HK-2 (cell line): ENCODE measurements at regions not wholly inside any gene's neighbourhood (a gene's known extent, or its start where the extent isn't known, plus 50 kb on each side); places are given as distances from the start of the nearest gene placed in this dataset.
A peak's percentile ranks its signal among the peaks of the same experiment; 100 is the strongest.

Source experiments
- DNase-seq: peaks from one replicate; pipeline ENCODE4 v3.0.0-alpha.2; 2018; ENCODE audit not compliant: unreplicated experiment

DNA sequence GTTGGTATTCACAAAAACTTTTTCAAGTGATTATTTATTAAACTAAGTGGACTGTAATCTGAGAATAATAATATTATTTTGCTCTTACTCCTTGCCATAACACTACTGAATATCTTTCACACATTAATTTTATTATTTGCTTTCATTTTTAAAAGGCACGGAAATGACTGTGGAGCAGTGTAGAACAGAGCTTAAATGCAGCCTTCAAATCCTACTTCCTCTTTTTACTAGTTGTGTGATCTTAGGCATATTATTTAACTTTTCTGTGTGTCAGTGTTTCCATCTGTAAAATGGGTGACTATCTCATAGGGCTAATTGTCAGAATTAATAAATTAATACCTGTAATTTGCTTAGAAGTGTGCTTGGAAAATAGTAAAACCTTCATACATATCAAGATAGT lies 55.5 kb upstream of the SLC8A1 start:
- no peak for DNase-seq

DNA sequence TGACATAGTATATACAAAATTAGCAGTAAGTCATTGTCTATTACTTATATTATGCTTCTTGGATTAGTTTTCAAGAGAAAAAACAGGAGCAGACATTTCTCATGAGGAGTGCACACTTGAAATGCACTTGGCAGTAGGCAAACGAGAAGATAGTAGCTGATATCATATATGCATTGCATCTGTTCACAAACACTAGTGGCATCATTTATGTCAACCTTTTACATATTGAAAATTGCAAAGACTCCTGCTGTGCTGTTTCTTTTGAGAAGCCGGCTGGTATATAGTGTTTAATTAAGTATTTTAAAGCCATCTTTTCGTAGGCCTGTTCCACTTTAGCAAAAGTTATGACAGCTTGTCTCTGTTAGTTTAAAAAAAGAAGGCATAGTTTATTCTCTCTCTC lies 58.4 kb upstream of the SLC8A1 start:
- DNase-seq = no peak

DNA sequence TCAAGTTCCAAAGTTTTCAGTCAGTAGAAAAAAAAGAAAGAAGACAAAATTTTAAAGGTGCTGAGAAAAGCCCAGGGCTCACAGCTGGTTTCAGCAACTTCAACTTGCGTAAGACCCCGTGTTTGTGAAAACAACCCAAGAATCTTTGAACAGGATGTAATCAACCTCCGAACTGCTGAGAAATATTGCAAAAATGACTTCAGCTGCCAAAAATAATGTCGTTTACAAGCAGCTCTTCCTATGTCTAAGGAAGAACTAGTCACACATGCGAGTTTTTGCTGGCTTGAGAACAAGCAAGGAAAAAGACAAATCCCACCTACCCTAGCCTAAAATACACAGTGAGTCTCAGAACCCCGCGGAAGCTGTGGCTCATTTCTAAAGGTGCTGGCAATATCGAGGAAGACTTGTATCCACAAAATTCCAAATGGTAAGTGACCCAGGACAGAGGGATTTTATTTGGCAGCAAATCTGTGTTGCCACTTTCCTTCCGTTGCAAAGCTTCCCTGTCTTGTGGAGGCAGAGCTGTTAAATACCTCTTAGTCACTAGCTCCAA lies 59.8 kb upstream of the SLC8A1 start:
- DNase-seq = no peak

DNA sequence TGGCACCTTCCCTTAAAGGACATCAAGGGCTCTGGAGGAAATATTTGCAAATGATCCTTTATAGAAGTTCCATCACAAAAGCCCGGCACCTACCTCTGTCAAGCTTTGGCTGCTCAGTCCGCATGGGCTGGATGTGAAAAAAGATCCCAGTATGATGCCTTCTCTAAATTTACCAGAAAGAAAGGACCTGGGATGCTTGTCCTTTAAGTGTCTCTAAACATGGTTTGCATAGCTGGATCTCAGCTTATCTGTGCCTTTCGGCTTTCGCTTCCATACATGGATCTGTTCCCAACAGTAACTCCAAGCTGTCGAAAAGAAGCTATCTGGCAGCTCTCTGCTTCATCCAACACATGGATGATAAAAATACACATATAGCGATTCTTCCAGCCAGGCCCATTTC lies 60.4 kb upstream of the SLC8A1 start:
- DNase-seq = no peak

DNA sequence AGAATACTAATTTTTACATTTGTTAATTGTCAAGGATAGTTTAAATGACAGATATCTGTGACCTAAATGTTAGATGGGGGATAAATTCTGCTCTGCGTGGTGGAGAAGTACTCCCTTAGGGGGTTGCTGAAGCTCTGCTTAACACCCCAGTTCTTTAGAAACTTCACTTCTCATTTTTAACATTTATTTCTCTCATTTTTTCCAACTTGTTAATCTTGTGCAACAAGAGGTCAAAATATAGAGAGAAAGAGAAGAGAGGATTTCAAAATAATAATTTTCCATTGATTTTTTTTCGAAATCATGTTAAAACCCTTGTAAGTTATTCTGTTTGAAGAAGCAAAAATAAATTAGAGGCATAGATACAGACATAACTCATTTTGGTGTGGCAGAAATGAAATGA lies 61.3 kb upstream of the SLC8A1 start:
- no peak for DNase-seq

DNA sequence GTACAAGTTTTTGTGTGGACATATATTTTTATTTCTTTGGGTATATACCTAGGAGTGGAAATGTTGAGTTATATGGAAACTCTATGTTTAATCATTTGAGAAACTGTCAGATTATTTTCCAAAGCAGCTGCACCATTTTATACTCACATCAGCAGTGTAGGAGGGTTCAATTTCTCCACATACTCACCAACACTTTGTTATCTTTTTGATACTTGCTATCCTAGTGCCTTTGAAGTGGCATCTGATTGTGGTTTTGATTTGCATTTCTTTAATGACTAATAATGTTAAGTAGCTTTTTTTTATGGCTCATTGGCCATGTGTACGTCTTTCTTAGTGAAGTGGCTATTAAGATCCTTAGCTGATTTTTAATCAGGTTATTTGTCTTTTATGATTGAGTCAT lies 64.7 kb upstream of the SLC8A1 start:
- no peak for DNase-seq

DNA sequence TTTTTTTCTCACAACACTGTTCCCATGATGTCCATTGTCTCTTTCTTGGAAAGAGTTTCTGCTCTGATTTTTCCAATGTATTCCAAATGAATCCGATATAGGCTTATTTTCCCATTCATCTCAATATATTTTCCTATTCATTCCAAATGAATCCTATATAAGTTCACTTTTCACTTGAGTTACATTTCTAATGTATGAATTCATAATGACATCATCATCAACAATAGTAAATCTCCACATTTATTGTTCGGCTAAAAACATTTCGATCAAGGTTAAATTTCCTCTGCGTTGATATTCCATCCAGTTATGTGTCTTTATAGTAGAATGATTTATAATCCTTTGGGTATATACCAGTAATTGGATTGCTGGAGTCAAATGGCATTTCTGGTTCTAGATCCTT lies 76.7 kb upstream of the SLC8A1 start:
- no peak for DNase-seq

DNA sequence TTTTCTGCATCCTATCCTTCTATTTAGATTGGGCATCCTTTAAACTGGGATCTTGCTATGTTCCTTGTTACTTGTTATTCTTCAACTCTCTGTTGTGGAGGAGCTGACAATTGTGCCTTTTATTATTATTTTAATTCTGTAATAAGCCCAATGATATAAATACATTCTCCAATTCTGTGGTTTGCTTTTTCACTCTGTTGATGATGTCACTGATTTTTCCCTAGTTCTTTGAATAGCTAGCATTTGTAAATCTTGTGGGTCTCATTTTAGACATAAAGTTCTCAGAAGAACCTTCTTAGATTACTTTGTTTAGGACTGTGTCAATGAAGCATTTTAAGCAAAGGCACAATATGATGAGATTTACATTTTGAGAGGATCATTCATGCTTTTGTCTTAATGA lies 79.5 kb upstream of the SLC8A1 start:
- no peak for DNase-seq

DNA sequence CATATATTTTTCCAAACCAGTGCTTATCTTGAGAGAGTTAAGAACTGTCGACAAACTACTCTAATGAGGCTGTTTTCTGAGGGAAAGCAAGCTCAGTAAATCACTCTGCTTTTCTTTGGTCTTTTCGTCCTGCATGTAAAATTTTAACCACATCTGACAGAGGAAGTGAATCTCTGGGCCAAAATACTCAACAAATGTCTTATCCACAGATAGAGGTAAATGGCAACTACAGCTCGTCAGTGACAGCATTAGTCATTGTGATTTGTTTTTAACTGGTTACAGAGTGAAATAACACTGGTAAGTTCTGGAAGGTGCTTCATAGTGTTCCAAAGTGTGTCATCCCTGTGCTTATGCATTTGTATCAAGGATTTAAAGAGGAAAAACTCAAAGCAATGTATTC lies 82.6 kb upstream of the SLC8A1 start:
- DNase-seq = no peak

DNA sequence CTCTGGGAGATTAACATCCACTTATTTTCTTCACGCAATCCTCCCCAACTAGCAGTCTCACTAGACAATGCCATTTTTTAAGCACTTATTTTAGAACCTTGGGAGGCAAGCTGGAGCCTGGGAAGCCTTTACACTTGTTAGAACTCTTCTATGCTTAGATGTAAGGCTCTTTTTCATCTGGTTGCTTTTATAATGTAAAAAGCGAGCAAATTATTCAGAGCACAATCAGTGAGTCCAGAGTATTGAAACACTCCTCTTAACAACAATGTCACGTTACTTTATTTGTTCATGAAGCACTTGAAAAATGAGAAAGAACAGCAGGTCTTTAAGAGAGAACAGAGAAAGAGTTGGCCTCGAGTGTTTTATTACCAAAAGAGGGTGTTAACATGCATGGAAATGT lies 84.1 kb upstream of the SLC8A1 start:
- DNase-seq = no peak

DNA sequence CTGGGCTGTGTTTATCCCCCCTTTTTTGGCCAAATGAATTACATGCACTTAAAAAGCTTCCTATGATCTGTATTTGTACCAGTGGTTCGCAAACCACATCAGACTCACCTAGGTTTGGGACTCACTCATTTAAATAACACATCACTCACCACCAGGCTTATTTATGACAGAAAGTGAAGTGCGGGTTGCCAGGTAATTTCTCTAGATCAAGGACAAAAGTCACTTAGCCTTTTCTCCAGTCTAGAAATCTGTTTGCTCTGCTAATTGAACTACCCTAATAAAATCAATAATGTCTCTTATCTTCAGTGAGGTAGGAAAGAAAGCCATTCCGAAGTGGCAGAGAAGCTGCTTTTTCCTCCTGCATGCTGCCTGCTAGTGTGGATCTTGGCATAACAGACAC lies 88.1 kb upstream of the SLC8A1 start:
- DNase-seq = no peak

DNA sequence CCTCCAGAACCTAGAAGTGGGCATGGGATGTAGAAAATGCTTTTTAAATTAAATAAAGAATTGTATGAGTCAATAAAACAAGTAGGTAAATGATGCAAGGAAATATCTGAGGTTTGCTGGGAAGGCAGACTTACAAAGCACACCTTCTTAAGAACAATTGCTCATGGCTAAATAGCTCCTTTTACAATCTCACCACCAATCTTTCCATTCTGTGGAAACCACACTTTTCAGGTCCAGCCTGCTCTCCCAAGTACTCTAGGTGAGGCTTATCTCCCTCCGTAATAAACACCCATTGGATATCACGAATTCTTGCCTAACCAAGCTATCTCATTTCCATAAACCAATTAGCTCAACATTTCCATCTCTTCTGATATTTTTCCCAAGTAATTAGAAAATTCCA lies 91.5 kb upstream of the SLC8A1 start:
- DNase-seq = no peak

DNA sequence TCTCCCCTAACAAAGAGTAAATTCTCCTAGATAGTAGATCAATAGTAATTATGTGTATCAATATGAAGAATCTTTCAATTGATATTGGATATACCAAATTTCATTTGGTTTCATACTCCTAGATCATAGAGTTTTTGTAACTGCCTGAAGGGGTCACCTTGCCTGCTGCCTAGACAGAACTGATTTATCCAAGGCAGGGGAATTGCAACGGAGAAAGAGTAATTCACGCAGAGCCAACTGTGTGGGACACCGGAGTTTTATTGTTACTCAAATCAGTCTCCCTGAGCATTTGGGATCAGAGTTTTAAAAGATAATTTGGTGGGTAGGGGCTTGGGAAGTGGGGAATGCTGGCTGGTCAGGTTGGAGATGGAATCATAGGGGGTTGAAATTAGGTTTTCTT lies 92.2 kb upstream of the SLC8A1 start:
- DNase-seq = no peak

DNA sequence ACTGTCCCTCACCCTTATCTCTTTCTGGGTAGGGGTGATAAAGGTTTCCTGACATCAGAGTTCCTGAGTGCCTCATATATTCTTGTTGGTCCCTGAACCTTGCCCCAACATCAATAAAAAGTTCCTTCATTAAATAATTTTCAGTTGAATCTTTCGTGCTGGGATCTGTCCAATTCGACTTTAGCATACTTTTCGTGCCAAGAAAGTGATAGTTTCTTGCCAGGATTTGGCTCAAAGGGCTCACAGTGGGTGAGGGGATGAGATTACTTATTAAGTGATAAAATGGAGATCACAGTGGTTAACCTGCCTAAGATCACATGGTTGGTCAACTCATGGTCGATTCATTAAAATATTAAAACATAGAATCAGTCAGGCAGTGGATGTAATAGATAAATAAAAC lies 93.8 kb upstream of the SLC8A1 start:
- no peak for DNase-seq

DNA sequence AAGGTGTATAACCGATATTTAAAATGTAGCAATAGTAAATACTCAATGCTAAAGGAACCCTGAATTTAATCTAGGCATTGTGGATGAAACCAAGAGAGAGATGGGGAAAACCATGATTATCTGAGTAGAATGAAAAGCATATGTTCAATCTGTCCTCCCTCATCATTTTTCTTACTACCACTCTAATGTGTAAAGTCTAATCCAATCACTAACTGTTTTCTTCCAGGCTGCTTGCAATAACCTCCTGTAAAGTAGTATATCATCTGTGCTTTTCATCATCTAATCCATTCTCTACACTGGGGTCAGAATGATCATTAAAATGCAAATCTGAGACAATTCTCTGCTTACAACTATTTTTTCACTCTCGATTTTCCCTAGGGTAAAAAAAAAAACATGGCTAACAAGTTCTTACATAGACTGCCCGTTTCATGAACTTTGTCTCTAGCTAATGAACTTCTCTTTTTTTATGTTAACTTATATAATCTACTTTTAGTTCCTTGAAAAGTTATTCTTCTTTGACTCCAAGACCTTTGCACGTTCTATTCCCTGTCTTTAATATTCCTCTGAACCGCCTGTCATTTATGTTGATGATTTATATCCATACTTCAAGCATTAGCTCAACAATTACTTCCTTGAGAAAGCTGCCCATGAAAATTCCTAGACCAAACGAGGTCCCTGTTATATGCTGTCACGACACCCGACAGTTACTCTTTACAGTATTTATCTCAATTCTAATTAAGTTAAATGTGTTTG lies 94.7 kb upstream of the SLC8A1 start:
- DNase-seq = no peak

DNA sequence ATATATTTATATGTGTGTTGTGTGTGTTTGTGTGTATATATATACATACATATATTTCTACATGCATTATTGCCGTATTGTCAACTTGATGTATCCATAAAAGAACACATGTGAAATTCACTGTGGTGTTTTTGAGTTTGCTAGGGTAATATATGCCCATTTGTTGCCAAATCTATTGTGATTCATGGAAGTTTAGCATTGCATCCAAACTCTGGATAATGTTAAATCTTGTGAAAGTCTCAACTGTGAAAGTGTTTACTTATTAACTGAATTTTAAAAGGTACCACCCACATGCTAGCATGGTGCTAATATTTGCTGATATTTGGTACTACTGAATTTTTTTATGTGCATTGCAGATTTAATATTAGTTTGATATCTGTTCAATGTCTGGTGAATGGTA lies 96.6 kb upstream of the SLC8A1 start:
- no peak for DNase-seq

DNA sequence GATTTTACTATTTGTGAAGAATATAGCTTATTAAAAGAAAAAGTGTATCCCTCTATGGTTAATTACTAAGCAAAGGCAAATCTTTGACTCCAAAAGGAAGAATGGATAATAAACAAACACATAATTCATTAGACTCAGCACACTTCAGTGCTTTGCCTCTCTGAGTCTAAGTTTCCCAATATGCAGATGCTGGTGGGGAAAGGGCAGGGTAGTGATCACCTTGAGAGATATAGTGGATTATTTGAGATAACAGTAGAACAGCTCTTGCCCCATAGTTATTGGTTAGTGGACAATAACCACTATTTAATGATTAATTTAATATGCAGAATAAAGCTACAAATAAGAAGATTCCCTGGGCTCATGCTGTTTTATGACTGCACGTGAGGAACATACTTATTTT lies 98.2 kb upstream of the SLC8A1 start:
- no peak for DNase-seq

DNA sequence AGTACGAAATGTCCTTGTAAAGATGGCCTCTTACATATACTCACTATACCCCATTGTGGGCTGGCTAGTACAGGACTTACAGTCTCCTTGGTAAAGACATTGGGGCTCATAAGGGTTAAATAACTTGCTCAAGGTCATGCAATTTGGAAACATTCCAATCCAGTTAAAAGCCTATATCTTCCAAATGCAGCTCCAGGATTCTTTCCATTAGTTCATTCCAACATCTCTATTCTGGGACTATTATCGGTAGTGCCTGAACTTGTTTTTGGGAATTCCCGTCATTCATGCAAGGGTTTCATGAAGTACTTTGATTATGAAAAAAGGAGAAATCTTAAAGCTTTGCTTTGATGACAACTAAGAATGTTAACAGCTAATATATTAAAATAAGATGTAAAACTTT lies 99.2 kb upstream of the SLC8A1 start:
- DNase-seq = no peak

DNA sequence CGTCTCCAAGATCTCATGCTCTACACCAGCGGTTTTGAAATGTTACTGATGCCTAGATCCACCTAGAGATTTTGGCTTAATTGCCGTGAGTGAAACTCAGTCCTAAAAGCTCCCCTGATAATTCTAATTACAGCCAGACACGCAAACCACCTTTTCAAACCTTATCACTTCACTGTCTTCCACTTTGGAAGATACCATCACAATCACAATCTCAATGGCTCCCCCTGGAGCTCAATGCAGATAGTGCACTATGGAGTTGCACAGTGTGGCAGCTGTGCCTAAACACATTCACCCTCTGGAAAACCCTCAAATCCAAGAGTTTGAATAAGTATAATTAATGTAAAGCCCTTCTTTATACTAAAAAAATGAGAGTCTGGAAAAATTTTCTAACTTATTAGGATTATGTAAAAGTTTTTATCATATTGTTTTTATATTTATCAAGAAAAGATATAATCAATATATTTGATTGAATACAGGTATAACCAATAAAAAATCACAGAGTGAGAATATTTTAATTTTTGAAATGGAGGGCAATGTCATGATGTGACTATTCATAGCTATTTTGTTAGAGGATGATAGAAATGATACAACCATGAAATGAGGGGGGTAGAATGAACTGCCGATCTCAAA lies 102.9 kb upstream of the SLC8A1 start:
- peak; percentile 56 for DNase-seq

DNA sequence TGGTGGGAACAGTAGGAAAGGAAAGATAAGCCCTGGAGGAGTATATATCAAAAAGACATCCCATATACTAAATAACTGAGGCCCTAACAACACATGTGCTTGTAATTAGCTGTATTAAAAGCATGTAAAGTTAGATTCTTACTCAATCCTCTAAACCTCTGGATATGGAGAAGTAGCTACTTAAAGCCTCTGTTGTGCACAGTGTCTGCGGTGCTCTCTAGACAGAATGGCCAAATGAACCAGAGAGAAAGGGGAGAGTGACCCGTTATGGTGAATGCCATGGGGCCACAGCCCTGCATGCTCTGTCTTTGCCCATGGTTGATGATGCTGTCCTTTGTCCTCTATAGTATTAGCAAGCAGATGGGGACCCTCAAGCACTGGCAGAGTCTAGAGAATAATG lies 104.4 kb upstream of the SLC8A1 start:
- DNase-seq = no peak

DNA sequence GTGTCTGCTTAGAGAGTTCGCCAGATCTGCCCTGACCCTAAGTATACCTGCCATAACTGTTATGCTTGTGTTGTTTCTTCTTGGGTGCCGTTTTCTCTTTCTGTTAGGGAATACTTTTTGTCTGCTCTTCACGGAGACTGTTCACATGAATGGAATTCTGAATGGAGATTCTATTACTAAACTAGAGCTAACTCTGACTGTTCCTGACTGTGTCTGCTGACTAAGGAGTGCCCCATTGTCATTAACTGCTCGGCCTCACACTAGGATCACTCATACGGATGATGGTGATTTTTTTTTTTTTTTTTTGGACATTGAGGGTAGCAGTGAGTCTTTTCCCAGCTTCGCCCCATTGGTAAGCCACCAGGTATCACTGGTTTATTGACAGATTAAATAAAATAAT lies 104.8 kb upstream of the SLC8A1 start:
- DNase-seq = no peak

DNA sequence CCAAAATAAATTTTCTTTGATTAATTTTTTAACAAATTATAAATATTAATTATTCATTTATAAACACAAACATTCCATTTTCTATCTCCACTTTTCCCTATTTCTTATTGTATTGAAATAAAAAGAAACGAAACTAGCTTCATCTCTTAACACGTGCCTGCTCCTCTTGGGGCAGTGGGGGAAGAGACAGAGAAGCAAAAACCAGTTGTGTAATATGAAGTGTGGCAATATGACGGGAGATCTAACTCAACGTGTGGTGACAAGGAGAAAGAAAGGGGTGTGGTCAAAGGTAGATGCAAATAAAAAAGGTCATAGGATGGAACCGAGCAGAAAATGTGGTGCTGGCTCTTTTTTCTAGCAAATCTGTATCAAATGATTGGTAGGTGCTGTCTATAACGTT lies 106.9 kb upstream of the SLC8A1 start:
- no peak for DNase-seq

DNA sequence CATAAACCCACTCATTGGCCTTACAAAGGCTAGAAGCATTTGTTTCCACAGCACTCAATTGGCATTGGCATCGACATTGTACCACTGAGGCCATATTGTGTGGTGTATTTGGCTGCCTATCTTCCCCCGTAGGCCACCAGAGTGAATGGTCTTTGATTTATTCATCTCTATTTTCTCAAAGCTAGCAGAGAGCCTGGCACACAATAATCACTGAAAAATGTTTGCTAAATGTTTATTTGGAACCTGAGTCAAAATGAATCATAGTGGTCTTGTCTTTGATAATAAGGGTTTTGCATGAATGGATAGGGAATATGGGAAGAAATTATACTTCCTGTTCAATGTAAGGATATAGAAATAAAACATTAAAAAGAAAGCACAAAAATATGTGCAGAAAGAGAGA lies 107.3 kb upstream of the SLC8A1 start:
- no peak for DNase-seq

DNA sequence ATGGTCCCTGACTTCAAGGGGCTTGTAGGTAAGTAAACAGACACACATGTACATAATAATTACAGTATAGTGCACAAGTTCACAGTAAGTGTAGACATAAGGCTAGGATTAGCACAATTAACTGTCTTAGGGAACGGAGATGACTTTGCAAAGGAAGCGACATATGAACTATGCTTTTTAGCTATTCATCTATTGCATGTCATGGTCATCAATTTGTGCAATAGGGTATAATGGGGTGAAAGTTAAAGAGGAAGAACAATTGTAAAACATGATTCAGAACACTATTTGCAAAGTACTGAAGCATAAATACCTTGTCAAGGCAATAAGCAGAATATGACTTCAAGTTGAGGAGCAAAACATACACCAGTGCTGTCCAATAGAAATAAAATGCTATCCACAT lies 112.3 kb upstream of the SLC8A1 start:
- DNase-seq = no peak
